Mesodermal cell (in vitro differentiated cells): ENCODE measurements at regions not wholly inside any gene's neighbourhood (a gene's known extent, or its start where the extent isn't known, plus 50 kb on each side); places are given as distances from the start of the nearest gene placed in this dataset.

ENCODE experiments used
- H3K27ac ChIP-seq: 2 replicates; pipeline ENCODE4 v1.7.0; 2013; ENCODE audit warnings: mild to moderate bottlenecking, low read depth, low read length, moderate library complexity; ENCODE audit not compliant: severe bottlenecking
- H3K36me3 ChIP-seq: 2 replicates; pipeline ENCODE4 v1.7.1; 2013; ENCODE audit warnings: mild to moderate bottlenecking, low read length, moderate library complexity; ENCODE audit not compliant: control insufficient read depth, insufficient read depth
- H3K4me1 ChIP-seq: one replicate; pipeline ENCODE4 v1.7.1; 2013; ENCODE audit warnings: mild to moderate bottlenecking, low read length; ENCODE audit not compliant: insufficient read depth, control insufficient read depth, poor library complexity, severe bottlenecking
- H3K4me3 ChIP-seq: 2 replicates; pipeline ENCODE4 v1.7.0; 2013; ENCODE audit warnings: low read length, control low read depth, mild to moderate bottlenecking; ENCODE audit not compliant: insufficient read depth, poor library complexity, severe bottlenecking; ENCODE audit errors: extremely low read depth
- H3K9me3 ChIP-seq: 2 replicates; pipeline ENCODE4 v1.7.1; 2013; ENCODE audit warnings: mild to moderate bottlenecking, low read length, moderate library complexity; ENCODE audit not compliant: control insufficient read depth
- WGBS, 2 experiments: methylation state at CpG; one replicate each; pipeline ENCODE4 v1.1.5; 2013; ENCODE audit warnings: missing lambda C conversion rate in 2 of 2; ENCODE audit not compliant: insufficient coverage in 2 of 2; 5-methylcytosine and 5-hydroxymethylcytosine counted together

- no peak overlapping the region for H3K27ac ChIP-seq
- 89 to 100% methylated on average over 1 of the region's 2 CpGs for WGBS, 2 experiments
- H3K36me3 ChIP-seq, result no peaks in the 10 kb centered on the region
- H3K4me1 ChIP-seq, result peaks cover 9% of the 10 kb centered on the region
- no peak overlapping the region for H3K4me3 ChIP-seq
- no peaks in the 10 kb centered on the region for H3K9me3 ChIP-seq
These were observed 315.9 kb downstream of the BCHE start for GRCh38 chr3:165521131-165521871.

- Histone ChIP-seq H3K27ac (no peak overlapping the region), H3K36me3 (no peaks in the 10 kb centered on the region), H3K9me3 (no peaks in the 10 kb centered on the region), H3K4me1 (peaks cover 9% of the 10 kb centered on the region), H3K4me3 (no peak overlapping the region)
- 90% methylated on average over 2 of the region's 4 CpGs; no CpG with 5 or more reads in 1 of the 2 experiments for WGBS, 2 experiments
These were observed 317.5 kb downstream of the BCHE start for GRCh38 chr3:165519687-165520086.

GRCh38 chr3:165518346-165518745 is 318.9 kb downstream of the BCHE start:
- WGBS, 2 experiments, result 60% methylated on average over 2 of the region's 2 CpGs; no CpG with 5 or more reads in 1 of the 2 experiments

GRCh38 chr3:165513715-165514701 is 317.8 kb upstream of the SLITRK3 start:
- H3K36me3 ChIP-seq, result no peaks in the 10 kb centered on the region
- no peaks in the 10 kb centered on the region for H3K9me3 ChIP-seq
- WGBS, 2 experiments, result 83% methylated on average over 1 of the region's 4 CpGs; no CpG with 5 or more reads in 1 of the 2 experiments
- H3K4me3 ChIP-seq, result no peak overlapping the region
- no peak overlapping the region for H3K27ac ChIP-seq
- peaks cover 9% of the 10 kb centered on the region for H3K4me1 ChIP-seq

More at GRCh38 chr3:165518346-165518745, 318.9 kb downstream of the BCHE start:
- Histone ChIP-seq H3K4me1 (peaks cover 9% of the 10 kb centered on the region), H3K4me3 (no peak overlapping the region), H3K27ac (peak overlapping the region; percentile 60), H3K36me3 (no peaks in the 10 kb centered on the region), H3K9me3 (no peaks in the 10 kb centered on the region)

GRCh38 chr3:165507576-165507975 is 311.4 kb upstream of the SLITRK3 start:
- no peak overlapping the region for H3K4me3 ChIP-seq
- no peaks in the 10 kb centered on the region for H3K36me3 ChIP-seq
- H3K27ac ChIP-seq, result no peak overlapping the region
- no peaks in the 10 kb centered on the region for H3K4me1 ChIP-seq
- no CpG with 5 or more reads among the region's 3 CpGs for WGBS, 2 experiments
- H3K9me3 ChIP-seq, result peaks cover 12% of the 10 kb centered on the region

GRCh38 chr3:165507060-165507459 is 310.9 kb upstream of the SLITRK3 start:
- H3K4me1 ChIP-seq, result no peaks in the 10 kb centered on the region
- no peak overlapping the region for H3K4me3 ChIP-seq
- H3K27ac ChIP-seq, result no peak overlapping the region
- WGBS, 2 experiments, result no CpG with 5 or more reads among the region's 1 CpG
- H3K36me3 ChIP-seq, result no peaks in the 10 kb centered on the region
- H3K9me3 ChIP-seq, result peaks cover 12% of the 10 kb centered on the region

- H3K27ac ChIP-seq, result no peak overlapping the region
- no peaks in the 10 kb centered on the region for H3K4me1 ChIP-seq
- H3K4me3 ChIP-seq, result no peak overlapping the region
- peaks cover 12% of the 10 kb centered on the region for H3K9me3 ChIP-seq
- no peaks in the 10 kb centered on the region for H3K36me3 ChIP-seq
These were observed 309.5 kb upstream of the SLITRK3 start for GRCh38 chr3:165505657-165506056.

GRCh38 chr3:165504554-165504953 is 308.4 kb upstream of the SLITRK3 start:
- 80% methylated on average over 1 of the region's 1 CpG; no CpG with 5 or more reads in 1 of the 2 experiments for WGBS, 2 experiments
- no peaks in the 10 kb centered on the region for H3K4me1 ChIP-seq
- H3K27ac ChIP-seq, result no peak overlapping the region
- peaks cover 12% of the 10 kb centered on the region for H3K9me3 ChIP-seq
- H3K4me3 ChIP-seq, result no peak overlapping the region
- no peaks in the 10 kb centered on the region for H3K36me3 ChIP-seq

- WGBS, 2 experiments, result 100% methylated on average over 1 to 3 of the region's 4 CpGs
- Histone ChIP-seq H3K36me3 (no peaks in the 10 kb centered on the region), H3K9me3 (peaks cover 12% of the 10 kb centered on the region), H3K27ac (no peak overlapping the region), H3K4me3 (no peak overlapping the region), H3K4me1 (no peaks in the 10 kb centered on the region)
These were observed 307.6 kb upstream of the SLITRK3 start for GRCh38 chr3:165503825-165504224.

GRCh38 chr3:165503346-165503745 is 307.2 kb upstream of the SLITRK3 start:
- H3K9me3 ChIP-seq, result peaks cover 12% of the 10 kb centered on the region
- H3K4me3 ChIP-seq, result no peak overlapping the region
- H3K4me1 ChIP-seq, result no peaks in the 10 kb centered on the region
- H3K27ac ChIP-seq, result no peak overlapping the region
- no peaks in the 10 kb centered on the region for H3K36me3 ChIP-seq
